ENCODE measurements at regions not wholly inside any gene's neighbourhood (a gene's known extent, or its start where the extent isn't known, plus 50 kb on each side); places are given as distances from the start of the nearest gene placed in this dataset.

- intact Hi-C loops (cut with DNase I; ENCODE audit: low total_unique reads), result no loop called here
- no peak for DNase-seq
- H3K36me3 ChIP-seq, result no peaks in the 10 kb centered on the region
- H3K27me3 ChIP-seq, result no peaks in the 10 kb centered on the region
- TF ChIP-seq POLR2A (IDR thresholded peaks at IDR 0.05) (no peak), CTCF (IDR thresholded peaks at IDR 0.05) (no peak), EP300 (IDR thresholded peaks at IDR 0.05) (no peak), POLR2AphosphoS5 (IDR thresholded peaks at IDR 0.05) (no peak)
- peaks cover 0 to 7% (median 0%) of the 10 kb centered on the region in 4 donors for H3K4me1 ChIP-seq
- H3K4me3 ChIP-seq, result no peak overlapping the region
- no peak overlapping the region for H3K27ac ChIP-seq
- peaks cover 0 to 10% (median 0%) of the 10 kb centered on the region in 4 donors for H3K9me3 ChIP-seq
- 88 to 97% (median 95%) methylated on average over 1 of the region's 1 CpG for WGBS, 5 donors
These were observed 253.9 kb downstream of the EDEM1 start for GRCh38 chr3:5441401-5441800.

- H3K27ac ChIP-seq, result no peak overlapping the region
- H3K36me3 ChIP-seq, result no peaks in the 10 kb centered on the region
- H3K4me3 ChIP-seq, result no peak overlapping the region
- peaks cover 0 to 10% (median 0%) of the 10 kb centered on the region in 4 donors for H3K9me3 ChIP-seq
- no peak for TF ChIP-seq POLR2A (IDR thresholded peaks at IDR 0.05)
- no peak for TF ChIP-seq POLR2AphosphoS5 (IDR thresholded peaks at IDR 0.05)
- TF ChIP-seq CTCF (IDR thresholded peaks at IDR 0.05), result no peak
- no peak for TF ChIP-seq EP300 (IDR thresholded peaks at IDR 0.05)
- intact Hi-C loops (cut with DNase I; ENCODE audit: low total_unique reads), result no loop called here
- WGBS, 5 donors, result 61 to 81% (median 74%) methylated on average over 4 of the region's 4 CpGs
- DNase-seq, result no peak
- peaks cover 0 to 7% (median 0%) of the 10 kb centered on the region in 4 donors for H3K4me1 ChIP-seq
- H3K27me3 ChIP-seq, result no peaks in the 10 kb centered on the region
These were observed 254.7 kb downstream of the EDEM1 start for GRCh38 chr3:5442106-5442785.

GRCh38 chr3:5442786-5443138, 255.3 kb downstream of the EDEM1 start:
- no peaks in the 10 kb centered on the region for H3K36me3 ChIP-seq
- DNase-seq, result no peak
- no peaks in the 10 kb centered on the region for H3K27me3 ChIP-seq
- intact Hi-C loops (cut with DNase I; ENCODE audit: low total_unique reads), result no loop called here
- peaks cover 0 to 10% (median 0%) of the 10 kb centered on the region in 4 donors for H3K9me3 ChIP-seq
- H3K4me1 ChIP-seq, result peaks cover 0 to 4% (median 0%) of the 10 kb centered on the region in 4 donors
- no peak overlapping the region for H3K27ac ChIP-seq
- TF ChIP-seq EP300 (IDR thresholded peaks at IDR 0.05) (no peak), CTCF (IDR thresholded peaks at IDR 0.05) (no peak), POLR2A (IDR thresholded peaks at IDR 0.05) (no peak), POLR2AphosphoS5 (IDR thresholded peaks at IDR 0.05) (no peak)
- no peak overlapping the region for H3K4me3 ChIP-seq

- no peaks in the 10 kb centered on the region for H3K27me3 ChIP-seq
- H3K27ac ChIP-seq, result no peak overlapping the region
- intact Hi-C loops (cut with DNase I; ENCODE audit: low total_unique reads), result no loop called here
- WGBS, 5 donors, result 72 to 92% (median 85%) methylated on average over 2 of the region's 2 CpGs
- no peaks in the 10 kb centered on the region for H3K36me3 ChIP-seq
- no peak for TF ChIP-seq POLR2A (IDR thresholded peaks at IDR 0.05)
- no peak for TF ChIP-seq EP300 (IDR thresholded peaks at IDR 0.05)
- TF ChIP-seq POLR2AphosphoS5 (IDR thresholded peaks at IDR 0.05), result no peak
- no peak for TF ChIP-seq CTCF (IDR thresholded peaks at IDR 0.05)
- no peak for DNase-seq
- H3K9me3 ChIP-seq, result peaks cover 0 to 15% (median 0%) of the 10 kb centered on the region in 4 donors
- H3K4me3 ChIP-seq, result no peak overlapping the region
- no peaks in the 10 kb centered on the region for H3K4me1 ChIP-seq
These were observed 256.7 kb downstream of the EDEM1 start for GRCh38 chr3:5444253-5444652.

Data from stomach (tissue), 8 donors.